ACC112 (cell line): ENCODE measurements at regions not wholly inside any gene's neighbourhood (a gene's known extent, or its start where the extent isn't known, plus 50 kb on each side); places are given as distances from the start of the nearest gene placed in this dataset.

Source experiments
- H2AFZ ChIP-seq: fragments of 200-600 bp; sonication (generic); one replicate; pipeline ENCODE4 v1.6.0; 2017; ENCODE audit warnings: antibody characterized with exemption, low read length; ENCODE audit not compliant: unreplicated experiment
- H3K27ac ChIP-seq: fragments of 200-600 bp; sonication (generic); 2 replicates; pipeline ENCODE4 v1.5.1; 2014; ENCODE audit warnings: low read depth, mild to moderate bottlenecking, antibody characterized with exemption, low read length, moderate library complexity
- H3K27me3 ChIP-seq: fragments of 200-600 bp; sonication (generic); 2 replicates; pipeline ENCODE4 v1.6.1; 2014; ENCODE audit warnings: mild to moderate bottlenecking, antibody characterized with exemption, low read length, moderate library complexity, mixed read lengths; ENCODE audit not compliant: insufficient read depth
- H3K36me3 ChIP-seq: fragments of 200-600 bp; sonication (generic); 2 replicates; pipeline ENCODE4 v1.6.1; 2016; ENCODE audit warnings: mild to moderate bottlenecking, antibody characterized with exemption, low read length, moderate library complexity, mixed read lengths; ENCODE audit not compliant: insufficient read depth
- H3K4me1 ChIP-seq: fragments of 200-600 bp; sonication (generic); one replicate; pipeline ENCODE4 v1.6.1; 2016; ENCODE audit warnings: low read length, mixed read lengths; ENCODE audit not compliant: insufficient read depth, unreplicated experiment, control insufficient read depth
- H3K4me3 ChIP-seq: fragments of 200-600 bp; sonication (generic); 2 replicates; pipeline ENCODE4 v1.5.1; 2014; ENCODE audit warnings: mild to moderate bottlenecking, low read depth, low read length
- H3K79me2 ChIP-seq: fragments of 200-600 bp; sonication (generic); one replicate; pipeline ENCODE4 v1.6.0; 2016; ENCODE audit warnings: low read length; ENCODE audit not compliant: control insufficient read depth, unreplicated experiment, insufficient read depth

DNA sequence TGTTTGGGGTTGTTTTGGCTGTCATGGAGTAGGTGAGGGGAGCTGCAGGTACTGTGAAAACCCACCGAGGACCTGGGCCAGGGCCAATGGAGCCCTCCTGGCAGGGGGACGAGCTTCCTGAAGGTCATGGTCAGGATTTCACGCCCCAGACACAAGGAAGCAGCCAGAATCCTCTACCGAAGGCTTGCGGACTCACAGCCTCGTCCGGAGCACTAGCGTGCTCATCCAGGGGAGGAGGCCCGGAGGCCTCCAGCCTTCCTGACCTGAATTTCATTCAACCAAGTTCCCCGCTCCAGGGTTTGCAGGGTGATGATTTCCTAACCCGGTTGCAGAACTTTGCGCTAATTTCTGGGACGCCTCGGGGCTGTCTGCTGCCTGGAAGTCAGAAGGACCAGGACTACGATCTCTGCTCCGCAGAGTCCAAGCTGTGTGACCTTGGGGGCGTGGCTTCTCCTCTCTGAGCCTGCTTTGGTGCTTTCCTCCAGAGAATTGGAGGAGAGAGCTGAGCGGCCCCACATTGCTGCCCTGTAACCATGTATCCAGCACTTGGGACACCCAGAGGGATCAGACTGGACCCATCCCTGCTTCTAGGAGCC, 56.2 kb upstream of the ADRA2C start:
- no peak overlapping the region for H3K27ac ChIP-seq
- no peaks in the 10 kb centered on the region for H3K79me2 ChIP-seq
- peaks cover 6% of the 10 kb centered on the region for H3K27me3 ChIP-seq
- H3K36me3 ChIP-seq: no peaks in the 10 kb centered on the region
- H3K4me1 ChIP-seq: peaks cover 5% of the 10 kb centered on the region
- no peak overlapping the region for H3K4me3 ChIP-seq
- no peak overlapping the region for H2AFZ ChIP-seq

DNA sequence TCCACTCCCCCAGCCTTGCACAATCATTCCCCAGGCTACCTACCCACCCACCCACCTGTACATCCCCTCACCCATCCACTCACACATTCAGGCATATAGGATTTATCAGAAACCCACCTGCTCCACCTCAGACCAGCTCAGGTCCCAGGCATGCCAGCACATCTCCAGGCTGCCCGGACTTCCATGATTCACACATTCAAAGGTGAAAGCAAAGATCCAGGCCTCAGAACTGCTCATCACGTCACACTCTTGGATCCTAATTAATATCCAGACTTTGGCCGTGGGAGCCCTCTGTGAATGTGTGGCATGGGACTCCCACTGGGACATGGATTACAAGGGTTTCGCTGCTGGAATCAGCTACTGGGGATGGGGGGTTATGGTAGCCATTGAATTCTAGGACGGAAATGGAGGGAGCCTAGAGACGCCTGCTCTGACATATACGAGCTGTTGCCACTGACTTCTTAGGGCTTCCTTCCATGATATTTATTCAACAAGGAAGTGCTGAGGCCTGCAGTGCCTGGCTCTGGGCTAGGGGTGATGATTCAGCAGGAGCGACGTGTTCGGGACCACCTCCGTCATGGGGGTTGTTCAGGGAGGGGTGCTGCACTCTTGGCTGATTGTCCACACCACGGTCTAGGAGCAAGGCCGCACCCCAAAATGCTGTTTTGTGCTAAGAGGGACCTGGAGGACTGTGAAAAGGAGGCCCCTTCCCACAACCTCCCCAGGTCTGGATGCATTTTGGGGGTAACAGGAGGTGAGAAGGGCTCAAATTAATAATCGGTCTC, 56.9 kb upstream of the ADRA2C start:
- Histone ChIP-seq H2AFZ (no peak overlapping the region), H3K79me2 (no peaks in the 10 kb centered on the region), H3K27ac (no peak overlapping the region), H3K27me3 (peaks cover 13% of the 10 kb centered on the region), H3K4me1 (peaks cover 5% of the 10 kb centered on the region), H3K4me3 (no peak overlapping the region), H3K36me3 (no peaks in the 10 kb centered on the region)

DNA sequence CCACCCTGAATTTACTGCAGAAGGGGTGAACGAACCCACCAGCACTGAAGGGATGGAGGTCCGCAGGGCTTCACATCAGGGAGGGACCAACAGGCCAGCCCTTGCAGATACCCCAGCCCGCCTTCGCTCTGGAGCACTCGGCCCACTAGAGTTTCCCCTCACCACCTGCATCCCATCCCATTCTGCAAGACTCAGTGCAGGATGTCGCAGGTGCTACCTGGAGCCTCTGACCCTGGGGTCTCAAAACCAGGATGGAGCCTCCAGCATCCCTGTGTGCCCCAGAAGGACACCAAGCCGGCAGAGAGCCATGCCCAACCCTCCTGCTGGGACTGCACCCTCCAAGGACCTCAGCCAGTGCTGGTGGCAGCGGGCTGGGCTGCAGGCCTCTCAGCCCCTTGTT, 57.6 kb upstream of the ADRA2C start:
- peaks cover 19% of the 10 kb centered on the region for H3K27me3 ChIP-seq
- H3K4me3 ChIP-seq: no peak overlapping the region
- H3K4me1 ChIP-seq: peaks cover 5% of the 10 kb centered on the region
- H3K36me3 ChIP-seq: no peaks in the 10 kb centered on the region
- no peak overlapping the region for H3K27ac ChIP-seq
- H3K79me2 ChIP-seq: no peaks in the 10 kb centered on the region
- no peak overlapping the region for H2AFZ ChIP-seq

DNA sequence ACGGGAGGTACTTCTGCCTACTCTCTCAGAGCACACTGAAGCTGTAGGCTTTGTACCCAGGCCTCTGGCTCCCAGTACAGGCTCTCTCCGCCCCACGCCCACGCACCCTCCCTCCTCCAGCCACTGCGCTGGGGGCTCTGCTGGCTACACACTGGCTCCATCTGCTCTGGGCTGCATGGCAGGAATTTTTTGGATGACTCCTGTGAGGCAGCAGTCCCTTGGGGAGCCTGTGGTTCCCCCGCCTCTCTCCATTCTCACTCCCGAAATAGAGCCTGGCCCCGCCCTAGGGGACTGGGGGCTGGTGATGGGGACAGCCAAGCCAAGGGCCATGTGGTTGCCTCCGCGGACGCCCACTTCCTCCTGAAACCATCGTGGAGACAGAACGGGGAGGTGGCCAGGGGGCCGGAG, 58.1 kb upstream of the ADRA2C start:
- Histone ChIP-seq H3K27me3 (peaks cover 24% of the 10 kb centered on the region), H3K4me3 (no peak overlapping the region), H3K27ac (no peak overlapping the region), H2AFZ (no peak overlapping the region), H3K36me3 (no peaks in the 10 kb centered on the region), H3K4me1 (peaks cover 5% of the 10 kb centered on the region), H3K79me2 (no peaks in the 10 kb centered on the region)

DNA sequence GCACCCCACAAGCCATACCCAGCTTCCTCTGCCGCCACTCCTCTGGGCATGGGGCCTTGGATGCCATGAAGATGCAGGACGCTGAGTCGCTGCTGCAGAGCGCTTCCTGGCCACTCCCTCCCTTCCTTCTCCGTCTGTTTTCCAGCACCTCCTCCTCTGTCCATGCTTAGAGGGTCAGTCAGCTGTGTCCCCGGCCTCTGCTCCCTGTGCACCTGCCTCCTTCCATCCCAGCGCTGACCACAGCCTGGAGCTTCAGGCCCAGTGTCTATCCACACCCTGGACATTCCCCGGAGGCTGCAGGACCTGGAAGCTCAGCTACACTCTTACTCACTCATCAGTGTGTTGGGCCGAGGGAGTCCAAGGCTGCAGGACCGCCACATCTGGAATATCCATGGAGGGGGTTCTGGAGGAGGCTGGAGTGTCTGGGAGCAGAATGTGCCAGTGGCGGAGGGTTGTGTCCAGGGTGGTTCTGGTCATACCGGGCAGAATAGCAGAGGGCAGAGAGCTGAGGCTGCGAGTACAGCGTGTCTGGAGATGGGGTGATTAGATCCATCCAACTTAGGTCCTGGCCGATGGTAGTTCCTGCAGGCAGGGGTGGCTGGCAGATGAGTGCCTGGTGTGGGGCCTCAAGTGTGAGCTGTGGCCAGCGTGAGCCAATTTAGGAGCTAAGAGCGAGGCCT, 58.6 kb upstream of the ADRA2C start:
- Histone ChIP-seq H2AFZ (no peak overlapping the region), H3K4me3 (no peak overlapping the region), H3K79me2 (no peaks in the 10 kb centered on the region), H3K36me3 (no peaks in the 10 kb centered on the region), H3K4me1 (peaks cover 5% of the 10 kb centered on the region), H3K27me3 (peaks cover 30% of the 10 kb centered on the region), H3K27ac (no peak overlapping the region)

DNA sequence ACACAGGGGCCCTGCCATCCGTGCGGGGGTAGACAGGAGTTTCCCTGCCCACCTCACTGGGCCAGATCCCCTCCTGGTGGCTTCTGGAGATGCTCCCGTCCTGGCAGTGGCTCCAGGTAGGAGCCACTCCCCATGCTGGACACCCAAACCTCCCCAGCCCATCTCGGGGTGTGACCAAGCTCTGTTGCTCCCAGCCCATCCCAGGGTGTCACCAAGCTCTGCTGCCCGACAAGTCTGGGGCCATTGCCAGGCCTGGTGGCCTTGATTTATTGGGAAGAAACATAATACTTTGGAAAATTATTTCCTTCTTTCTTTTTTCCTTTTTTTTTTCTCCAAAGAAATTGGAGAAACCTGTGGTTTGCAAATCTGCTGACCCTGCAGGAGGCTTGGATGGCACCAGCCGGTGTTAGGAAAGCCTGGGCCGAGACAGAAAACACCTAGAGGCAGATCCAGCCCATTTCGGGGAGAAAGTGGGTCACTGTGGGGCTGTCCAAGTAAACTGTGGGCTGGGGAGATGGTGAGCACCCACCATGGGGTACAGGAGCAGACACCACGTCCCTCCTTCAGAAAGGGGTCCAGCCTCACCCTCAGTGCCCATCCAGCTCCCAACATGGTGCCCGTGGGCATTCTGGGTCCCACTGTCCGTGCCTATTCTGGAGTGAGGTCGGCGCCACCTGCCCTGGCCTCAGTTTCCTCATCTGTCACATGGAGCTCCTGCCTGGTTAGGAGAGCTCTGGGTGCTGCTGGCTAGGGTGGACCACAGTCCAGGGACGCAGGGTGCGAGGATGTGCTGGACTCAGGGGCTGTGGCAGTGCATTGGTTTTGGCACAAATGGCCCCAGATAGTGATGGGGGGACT, 59.4 kb upstream of the ADRA2C start:
- no peaks in the 10 kb centered on the region for H3K79me2 ChIP-seq
- peaks cover 5% of the 10 kb centered on the region for H3K4me1 ChIP-seq
- peaks cover 37% of the 10 kb centered on the region for H3K27me3 ChIP-seq
- no peaks in the 10 kb centered on the region for H3K36me3 ChIP-seq
- no peak overlapping the region for H2AFZ ChIP-seq
- H3K4me3 ChIP-seq: no peak overlapping the region
- no peak overlapping the region for H3K27ac ChIP-seq

DNA sequence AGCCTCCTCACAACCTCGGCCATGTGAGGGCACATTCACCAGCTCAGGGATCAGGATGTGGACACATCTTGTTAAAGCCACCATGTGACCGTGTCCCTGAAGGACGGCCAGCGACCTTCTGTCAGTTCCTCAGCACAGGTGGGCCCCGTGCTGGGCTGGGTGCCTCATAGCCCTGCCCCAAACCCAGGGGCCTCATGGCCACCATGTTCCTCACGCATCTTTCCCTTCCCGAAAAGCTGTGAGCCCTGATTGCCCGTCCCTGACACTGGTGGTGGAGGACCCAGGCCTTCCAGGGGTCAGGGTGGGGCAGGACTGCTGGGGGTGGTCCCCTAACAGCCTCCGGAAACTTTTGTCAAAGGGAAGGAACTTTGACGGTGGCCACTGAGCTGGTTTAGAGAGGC, 60.1 kb upstream of the ADRA2C start:
- no peak overlapping the region for H2AFZ ChIP-seq
- no peaks in the 10 kb centered on the region for H3K79me2 ChIP-seq
- H3K4me1 ChIP-seq: peaks cover 5% of the 10 kb centered on the region
- no peak overlapping the region for H3K4me3 ChIP-seq
- no peak overlapping the region for H3K27ac ChIP-seq
- peaks cover 44% of the 10 kb centered on the region for H3K27me3 ChIP-seq
- H3K36me3 ChIP-seq: no peaks in the 10 kb centered on the region

DNA sequence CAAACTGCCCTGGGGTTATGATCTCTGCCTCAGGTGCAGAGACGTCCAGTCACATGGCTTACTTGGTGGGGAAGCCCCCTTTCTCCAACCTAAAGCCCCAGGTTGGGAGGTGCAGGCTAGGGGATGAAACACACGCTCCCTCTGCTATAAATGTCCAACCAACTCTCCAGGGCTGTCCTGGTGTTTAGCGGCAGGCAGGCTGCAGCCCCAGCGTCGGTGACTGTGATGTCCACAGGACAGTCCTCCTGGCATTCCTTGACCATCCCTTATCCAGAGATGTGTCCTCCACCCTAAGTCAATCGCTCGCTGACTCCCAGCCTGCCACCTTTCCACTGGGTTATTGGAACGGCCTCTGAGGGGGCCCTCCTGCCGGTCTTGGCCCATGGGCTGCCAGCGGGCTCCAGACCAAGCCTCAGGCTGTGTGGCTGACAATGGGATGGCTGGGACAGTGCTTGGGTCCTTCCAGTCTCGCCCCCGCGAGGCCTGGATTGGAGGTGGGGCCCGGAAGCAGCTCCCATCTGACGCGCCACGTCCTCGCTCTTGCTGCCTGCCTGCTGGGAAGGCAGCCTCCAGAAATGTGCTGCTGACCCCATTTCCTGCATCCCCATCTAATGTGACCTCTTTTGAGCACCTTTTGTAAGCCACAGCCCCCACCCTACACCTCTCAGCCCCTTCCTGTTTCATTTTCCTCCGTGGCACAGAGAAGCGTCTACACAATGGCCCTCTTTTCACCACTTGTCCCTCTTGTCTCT, 60.8 kb upstream of the ADRA2C start:
- H3K79me2 ChIP-seq: no peaks in the 10 kb centered on the region
- no peak overlapping the region for H3K27ac ChIP-seq
- no peaks in the 10 kb centered on the region for H3K36me3 ChIP-seq
- H3K4me3 ChIP-seq: no peak overlapping the region
- peaks cover 49% of the 10 kb centered on the region for H3K27me3 ChIP-seq
- no peak overlapping the region for H2AFZ ChIP-seq
- peaks cover 5% of the 10 kb centered on the region for H3K4me1 ChIP-seq

DNA sequence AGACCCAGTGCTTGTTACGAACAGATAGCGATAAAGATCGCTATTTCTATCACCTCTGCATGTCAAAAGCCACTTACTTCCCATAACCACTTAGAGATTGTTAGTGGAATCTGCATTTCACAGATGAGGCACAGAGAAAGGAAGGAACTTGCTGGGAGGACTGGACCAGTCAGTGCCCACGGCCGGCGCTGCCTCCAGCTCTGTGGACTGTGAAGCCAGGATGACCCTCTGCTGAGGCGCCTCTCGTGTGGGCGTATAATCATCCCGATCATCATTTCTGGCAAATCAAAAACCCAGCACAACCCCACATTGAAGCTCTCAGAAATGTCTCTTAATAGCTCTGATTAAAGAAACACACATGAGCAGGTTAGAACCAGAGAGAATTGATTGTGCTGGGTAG, 61.5 kb upstream of the ADRA2C start:
- Histone ChIP-seq H3K4me3 (no peak overlapping the region), H2AFZ (no peak overlapping the region), H3K27ac (no peak overlapping the region), H3K36me3 (no peaks in the 10 kb centered on the region), H3K4me1 (peaks cover 5% of the 10 kb centered on the region), H3K79me2 (no peaks in the 10 kb centered on the region), H3K27me3 (peaks cover 49% of the 10 kb centered on the region)
